B cell (primary cell): ENCODE measurements at regions not wholly inside any gene's neighbourhood (a gene's known extent, or its start where the extent isn't known, plus 50 kb on each side); places are given as distances from the start of the nearest gene placed in this dataset.
"Not testable (repeated sequence)": the region's sequence is repeated elsewhere in the genome, so short reads cannot be mapped to it uniquely, and the experiment has no call there.

Experiments
- ATAC-seq: fragments of 200-7000 bp; cut with Tn5 transposase; one replicate; pipeline ENCODE4 v1.10.0; 2021; ENCODE audit warnings: low read depth, mild to moderate bottlenecking, moderate number of reproducible peaks, moderate library complexity
- CTCF ChIA-PET: fragments of 350-600 bp; sonication (Branson Sonifier 250); formaldehyde crosslinking; loops from one replicate; lab custom pipeline; 2021; ENCODE audit warnings: antibody characterized with exemption, inconsistent platforms; lab: Charles Lee
- POLR2A ChIA-PET: fragments of 350-600 bp; sonication (Branson Sonifier 250); formaldehyde crosslinking; loops from one replicate; lab custom pipeline; 2021; ENCODE audit warnings: antibody characterized with exemption; lab: Charles Lee
- DNase-seq: peaks from one replicate; pipeline ENCODE4 v3.0.0; 2013
- H2AFZ ChIP-seq: 2 replicates; pipeline ENCODE4 v1.6.1; 2012; ENCODE audit warnings: mild to moderate bottlenecking, low read depth, low read length; ENCODE audit not compliant: insufficient read depth, poor library complexity, severe bottlenecking
- H3K27ac ChIP-seq, 2 donors: 1 replicate in 1 of 2; 2 replicates in 1 of 2; pipeline ENCODE4 v1.5.1; 2012 to 2013; ENCODE audit warnings: low read length in 2 of 2, mild to moderate bottlenecking in 2 of 2, moderate library complexity in 1 of 2
- H3K27me3 ChIP-seq, 4 experiments: fragments of 200-600 bp in 1 of 4; sonication (generic) in 1 of 4; replicated peaks in 1 of 4; 1 replicate in 2 of 4; 2 replicates in 2 of 4; pipeline versions ENCODE4 v1.6.1 to v1.7.0; 2013 to 2016; ENCODE audit warnings: low read length in 3 of 4, mild to moderate bottlenecking in 2 of 4, mixed read lengths in 1 of 4, moderate library complexity in 1 of 4; ENCODE audit not compliant: insufficient read depth in 4 of 4, control insufficient read depth in 3 of 4; ENCODE audit errors: control extremely low read depth in 1 of 4
- H3K36me3 ChIP-seq, 2 experiments: replicated peaks in 1 of 2; 1 replicate in 1 of 2; 2 replicates in 1 of 2; pipeline versions ENCODE4 v1.6.1 to v1.7.1; 2013; ENCODE audit warnings: low read length in 1 of 2; ENCODE audit not compliant: insufficient read depth in 2 of 2, control insufficient read depth in 1 of 2; ENCODE audit errors: control extremely low read depth in 1 of 2, extremely low read depth in 1 of 2
- H3K4me1 ChIP-seq, 2 donors: fragments of 200-600 bp in 1 of 2; sonication (generic) in 1 of 2; 1 replicate in 1 of 2; 2 replicates in 1 of 2; pipeline versions ENCODE4 v1.5.1 to v1.6.1; 2013 to 2017; ENCODE audit warnings: low read length in 2 of 2; ENCODE audit not compliant: control insufficient read depth in 2 of 2, insufficient read depth in 2 of 2
- H3K4me2 ChIP-seq: replicated peaks from 2 replicates; pipeline ENCODE3; 2012; ENCODE audit warnings: mild to moderate bottlenecking, low read depth, low read length; ENCODE audit not compliant: poor library complexity, severe bottlenecking
- H3K4me3 ChIP-seq, 5 experiments: fragments of 200-600 bp in 1 of 5; sonication (generic) in 1 of 5; 1 replicate in 3 of 5; 2 replicates in 2 of 5; pipeline versions ENCODE4 v1.5.1 to v1.7.0; 2011 to 2016; ENCODE audit warnings: low read length in 4 of 5, mild to moderate bottlenecking in 4 of 5, low read depth in 2 of 5, control low read depth in 1 of 5, moderate library complexity in 1 of 5; ENCODE audit not compliant: insufficient read depth in 1 of 5; ENCODE audit errors: control extremely low read depth in 1 of 5, extremely low read depth in 1 of 5
- H3K79me2 ChIP-seq: fragments of 200-600 bp; sonication (generic); one replicate; pipeline ENCODE4 v1.6.0; 2016; ENCODE audit warnings: low read length; ENCODE audit not compliant: control insufficient read depth, insufficient read depth
- H3K9ac ChIP-seq: fragments of 200-600 bp; sonication (generic); 2 replicates; pipeline ENCODE4 v1.6.1; 2017; ENCODE audit warnings: mild to moderate bottlenecking, low read length, moderate library complexity
- H3K9me3 ChIP-seq, 3 donors: one replicate each; pipeline versions ENCODE4 v1.6.1 to v1.7.1; 2013; ENCODE audit warnings: low read length in 2 of 3; ENCODE audit not compliant: control insufficient read depth in 2 of 3, insufficient read depth in 1 of 3; ENCODE audit errors: control extremely low read depth in 1 of 3
- H4K20me1 ChIP-seq: 2 replicates; pipeline ENCODE4 v1.6.0; 2012; ENCODE audit warnings: mild to moderate bottlenecking, low read length; ENCODE audit not compliant: insufficient read depth, control insufficient read depth, poor library complexity, severe bottlenecking
- H3K27ac Mint-ChIP-seq: one replicate; pipeline ENCODE4 v1.8.0; 2021; ENCODE audit warnings: mixed read lengths
- H3K27me3 Mint-ChIP-seq: one replicate; pipeline ENCODE4 v1.8.0; 2021; ENCODE audit warnings: mixed read lengths
- H3K4me1 Mint-ChIP-seq: one replicate; pipeline ENCODE4 v1.8.0; 2021; ENCODE audit warnings: mixed read lengths
- H3K4me3 Mint-ChIP-seq: one replicate; pipeline ENCODE4 v1.8.0; 2021; ENCODE audit warnings: mixed read lengths
- H3K9me3 Mint-ChIP-seq: one replicate; pipeline ENCODE4 v1.8.0; 2022; ENCODE audit warnings: mixed read lengths; ENCODE audit not compliant: insufficient read depth
- EZH2 ChIP-seq: IDR thresholded peaks from 2 replicates; pipeline ENCODE4 v1.6.1; 2012; ENCODE audit warnings: borderline replicate concordance, low read depth, mild to moderate bottlenecking, moderate library complexity, low read length; ENCODE audit not compliant: insufficient read depth, poor library complexity, severe bottlenecking
- WGBS: methylation state at CpG from one replicate; pipeline ENCODE4 v1.1.5; 2013; ENCODE audit warnings: missing lambda C conversion rate; ENCODE audit not compliant: insufficient coverage; 5-methylcytosine and 5-hydroxymethylcytosine counted together
- intact Hi-C: fragments of 100-400 bp; cut with micrococcal nuclease; formaldehyde crosslinking; loops from one replicate; pipeline ENCODE4 v1.10.0; 2022
- TF ChIP-seq, protein P1 (sequence below): fragments of 200-600 bp; IDR thresholded peaks from one replicate; pipeline ENCODE4 v1.8.0; 2022; ENCODE audit warnings: antibody characterized with exemption, mild to moderate bottlenecking

DNA sequence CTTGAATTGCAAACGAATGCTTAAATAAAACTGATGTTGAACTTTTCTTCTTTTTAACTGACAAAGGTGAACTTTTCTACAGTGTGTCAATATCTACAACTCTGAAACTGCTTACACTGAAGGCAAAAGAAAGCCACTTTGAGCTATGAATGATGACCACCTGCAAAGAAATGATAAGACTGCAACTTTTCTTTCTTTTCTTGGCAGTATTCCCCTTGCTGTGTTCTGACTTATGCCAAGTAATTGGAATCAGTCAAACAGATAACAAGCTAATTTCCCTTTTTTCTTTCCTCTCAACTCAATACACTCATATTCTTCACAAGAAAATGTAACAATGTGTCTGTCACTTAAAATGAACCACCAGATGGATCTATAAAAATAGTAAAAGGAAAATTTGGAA lies 588.1 kb upstream of the BRINP3 start:
- Mint-ChIP-seq H3K27ac (no peak overlapping the region), H3K4me1 (no peaks in the 10 kb centered on the region), H3K27me3 (no peaks in the 10 kb centered on the region), H3K9me3 (no peaks in the 10 kb centered on the region), H3K4me3 (no peak overlapping the region)
- Histone ChIP-seq H3K9me3 (no peaks in the 10 kb centered on the region), H3K27me3 (no peaks in the 10 kb centered on the region), H3K27ac (no peak overlapping the region), H2AFZ (no peak overlapping the region), H3K79me2 (no peaks in the 10 kb centered on the region), H3K4me1 (no peaks in the 10 kb centered on the region), H3K36me3 (no peaks in the 10 kb centered on the region), H3K4me3 (no peak overlapping the region), H3K9ac (no peak overlapping the region), H4K20me1 (no peaks in the 10 kb centered on the region), H3K4me2 (no peak overlapping the region)
- intact Hi-C loops, result no loop called here
- ChIA-PET CTCF (no interaction called here), POLR2A (no interaction called here)
- no CpG with 5 or more reads among the region's 1 CpG for WGBS
- ATAC-seq, result no peak
- no peak for DNase-seq
- TF ChIP-seq, protein P1, sequence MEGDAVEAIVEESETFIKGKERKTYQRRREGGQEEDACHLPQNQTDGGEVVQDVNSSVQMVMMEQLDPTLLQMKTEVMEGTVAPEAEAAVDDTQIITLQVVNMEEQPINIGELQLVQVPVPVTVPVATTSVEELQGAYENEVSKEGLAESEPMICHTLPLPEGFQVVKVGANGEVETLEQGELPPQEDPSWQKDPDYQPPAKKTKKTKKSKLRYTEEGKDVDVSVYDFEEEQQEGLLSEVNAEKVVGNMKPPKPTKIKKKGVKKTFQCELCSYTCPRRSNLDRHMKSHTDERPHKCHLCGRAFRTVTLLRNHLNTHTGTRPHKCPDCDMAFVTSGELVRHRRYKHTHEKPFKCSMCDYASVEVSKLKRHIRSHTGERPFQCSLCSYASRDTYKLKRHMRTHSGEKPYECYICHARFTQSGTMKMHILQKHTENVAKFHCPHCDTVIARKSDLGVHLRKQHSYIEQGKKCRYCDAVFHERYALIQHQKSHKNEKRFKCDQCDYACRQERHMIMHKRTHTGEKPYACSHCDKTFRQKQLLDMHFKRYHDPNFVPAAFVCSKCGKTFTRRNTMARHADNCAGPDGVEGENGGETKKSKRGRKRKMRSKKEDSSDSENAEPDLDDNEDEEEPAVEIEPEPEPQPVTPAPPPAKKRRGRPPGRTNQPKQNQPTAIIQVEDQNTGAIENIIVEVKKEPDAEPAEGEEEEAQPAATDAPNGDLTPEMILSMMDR, result no peak
- no peak for TF ChIP-seq EZH2

DNA sequence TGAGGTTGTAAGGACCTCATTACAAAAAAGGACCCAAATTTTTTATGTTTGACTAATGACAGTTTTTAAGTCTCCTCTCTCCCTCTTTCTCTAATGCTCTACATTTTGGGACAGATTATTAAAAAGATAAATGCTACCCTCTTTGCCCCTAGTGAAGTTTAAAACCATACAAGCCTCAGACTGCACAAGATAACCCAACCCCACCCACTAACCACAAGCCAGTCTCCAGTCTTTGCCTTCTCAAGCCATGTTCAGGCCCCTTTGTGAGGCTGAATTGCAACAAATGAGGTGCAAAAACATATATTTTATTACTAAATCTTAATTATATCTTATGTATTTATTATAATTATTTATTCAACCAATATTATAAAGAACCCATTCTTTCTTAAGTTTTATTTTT lies 597.2 kb upstream of the BRINP3 start:
- ATAC-seq (no peak), DNase-seq (no peak)
- no peaks in the 10 kb centered on the region for H4K20me1 ChIP-seq
- Mint-ChIP-seq H3K9me3 (peaks cover 3% of the 10 kb centered on the region), H3K4me1 (no peaks in the 10 kb centered on the region), H3K27me3 (no peaks in the 10 kb centered on the region), H3K4me3 (no peak overlapping the region), H3K27ac (no peak overlapping the region)
- TF ChIP-seq, protein P1, result no peak
- no peak for TF ChIP-seq EZH2
- H3K4me3 ChIP-seq, result no peak overlapping the region
- H3K79me2 ChIP-seq, result no peaks in the 10 kb centered on the region
- no peak overlapping the region for H2AFZ ChIP-seq
- no peak overlapping the region for H3K9ac ChIP-seq
- no peaks in the 10 kb centered on the region for H3K27me3 ChIP-seq
- H3K4me2 ChIP-seq, result no peak overlapping the region
- CTCF ChIA-PET, result no interaction called here
- H3K9me3 ChIP-seq, result no peaks in the 10 kb centered on the region
- no peaks in the 10 kb centered on the region for H3K36me3 ChIP-seq
- no peaks in the 10 kb centered on the region for H3K4me1 ChIP-seq
- no peak overlapping the region for H3K27ac ChIP-seq
- intact Hi-C loops, result no loop called here
- POLR2A ChIA-PET, result no interaction called here

DNA sequence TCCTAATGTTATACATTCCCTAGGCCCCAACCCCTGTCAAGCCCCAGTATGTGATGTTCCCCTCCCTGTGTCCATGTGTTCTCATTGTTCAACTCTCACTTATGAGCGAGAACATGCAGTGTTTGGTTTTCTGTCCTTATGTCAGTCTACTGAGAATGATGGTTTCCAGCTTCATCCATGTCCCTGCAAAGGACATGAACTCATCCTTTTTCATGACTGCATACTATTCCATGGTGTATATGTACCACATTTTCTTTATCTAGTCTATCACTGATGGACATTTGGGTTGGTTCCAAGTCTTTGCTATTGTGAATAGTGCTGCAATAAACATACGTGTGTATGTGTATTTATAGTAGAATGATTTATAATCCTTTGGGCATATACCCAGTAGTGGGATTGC lies 605.4 kb upstream of the BRINP3 start:
- H3K79me2 ChIP-seq, H3K9me3 ChIP-seq, H3K4me1 Mint-ChIP-seq, DNase-seq, H3K27ac ChIP-seq, intact Hi-C loops, H3K27ac Mint-ChIP-seq, POLR2A ChIA-PET, H3K4me3 ChIP-seq, H3K27me3 Mint-ChIP-seq, H4K20me1 ChIP-seq, H2AFZ ChIP-seq, H3K4me1 ChIP-seq, CTCF ChIA-PET, ATAC-seq, H3K27me3 ChIP-seq, H3K9ac ChIP-seq, H3K4me3 Mint-ChIP-seq, H3K9me3 Mint-ChIP-seq, H3K4me2 ChIP-seq, H3K36me3 ChIP-seq: not testable (repeated sequence)
- 100% methylated on average over 1 of the region's 2 CpGs for WGBS
